ENCODE measurements at regions not wholly inside any gene's neighbourhood (a gene's known extent, or its start where the extent isn't known, plus 50 kb on each side); places are given as distances from the start of the nearest gene placed in this dataset.
"Not testable (repeated sequence)": the region's sequence is repeated elsewhere in the genome, so short reads cannot be mapped to it uniquely, and the experiment has no call there.

DNA sequence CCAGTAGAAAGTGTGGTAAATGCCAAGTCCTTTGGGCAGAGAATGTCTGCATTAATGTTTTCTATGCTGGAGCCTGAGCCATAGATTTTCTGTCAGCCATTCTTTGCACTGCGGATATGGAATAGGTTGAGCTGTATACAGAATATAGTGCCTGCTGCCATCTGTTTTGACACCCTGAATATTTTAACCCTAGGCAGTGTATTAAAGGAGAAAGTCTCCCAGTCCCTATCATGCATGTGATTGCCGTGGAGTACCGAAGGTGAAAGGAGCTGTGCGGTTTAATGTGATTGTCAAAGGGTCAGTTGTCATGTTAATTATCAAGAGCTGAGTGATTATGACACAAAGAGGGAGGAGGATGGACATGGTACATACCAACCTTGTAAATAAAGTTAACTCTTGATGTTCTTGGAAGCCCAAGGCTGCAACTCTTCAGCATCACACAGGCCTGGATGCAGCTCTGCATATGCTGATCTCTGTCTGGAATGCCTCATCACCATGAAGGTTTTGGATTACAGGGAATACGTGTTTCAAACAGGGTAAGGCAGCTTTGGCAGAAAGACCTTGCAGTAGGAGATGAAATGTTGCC is 247.1 kb upstream of the ELAVL2 start:
- no peak overlapping the region for H3K4me3 ChIP-seq
- H3K36me3 ChIP-seq = no peaks in the 10 kb centered on the region
- H3K27me3 ChIP-seq = no peaks in the 10 kb centered on the region
- no peak overlapping the region for H3K27ac ChIP-seq
- TF ChIP-seq POLR2A (IDR thresholded peaks at IDR 0.05) = no peak
- TF ChIP-seq, protein P1, sequence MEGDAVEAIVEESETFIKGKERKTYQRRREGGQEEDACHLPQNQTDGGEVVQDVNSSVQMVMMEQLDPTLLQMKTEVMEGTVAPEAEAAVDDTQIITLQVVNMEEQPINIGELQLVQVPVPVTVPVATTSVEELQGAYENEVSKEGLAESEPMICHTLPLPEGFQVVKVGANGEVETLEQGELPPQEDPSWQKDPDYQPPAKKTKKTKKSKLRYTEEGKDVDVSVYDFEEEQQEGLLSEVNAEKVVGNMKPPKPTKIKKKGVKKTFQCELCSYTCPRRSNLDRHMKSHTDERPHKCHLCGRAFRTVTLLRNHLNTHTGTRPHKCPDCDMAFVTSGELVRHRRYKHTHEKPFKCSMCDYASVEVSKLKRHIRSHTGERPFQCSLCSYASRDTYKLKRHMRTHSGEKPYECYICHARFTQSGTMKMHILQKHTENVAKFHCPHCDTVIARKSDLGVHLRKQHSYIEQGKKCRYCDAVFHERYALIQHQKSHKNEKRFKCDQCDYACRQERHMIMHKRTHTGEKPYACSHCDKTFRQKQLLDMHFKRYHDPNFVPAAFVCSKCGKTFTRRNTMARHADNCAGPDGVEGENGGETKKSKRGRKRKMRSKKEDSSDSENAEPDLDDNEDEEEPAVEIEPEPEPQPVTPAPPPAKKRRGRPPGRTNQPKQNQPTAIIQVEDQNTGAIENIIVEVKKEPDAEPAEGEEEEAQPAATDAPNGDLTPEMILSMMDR (IDR thresholded peaks at IDR 0.05) = no peak
- H3K4me1 ChIP-seq = no peaks in the 10 kb centered on the region
- DNase-seq = no peak
- WGBS, 2 donors = 63 to 70% methylated on average over 5 of the region's 5 CpGs
- no peaks in the 10 kb centered on the region for H3K9me3 ChIP-seq
- intact Hi-C loops (cut with DNase I) = no loop called here

DNA sequence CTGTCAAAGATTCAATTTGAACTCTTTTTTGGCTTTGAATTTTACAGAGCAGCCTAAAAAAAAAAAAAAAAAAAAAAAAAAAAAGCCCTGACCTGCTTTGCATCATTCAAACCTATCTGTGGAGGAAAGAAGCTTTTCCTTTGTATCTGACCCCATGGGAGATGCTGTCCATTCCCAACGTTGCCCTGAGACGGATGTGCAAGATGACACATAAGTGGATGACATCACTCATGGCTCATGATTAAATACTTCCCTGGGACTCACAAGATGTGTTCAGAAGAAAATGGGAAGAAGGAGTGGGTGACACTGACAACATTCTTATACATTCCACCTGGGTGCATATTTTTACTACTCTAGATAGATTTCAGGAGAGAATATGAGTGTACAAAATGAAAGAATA is 245.7 kb upstream of the ELAVL2 start:
- no peaks in the 10 kb centered on the region for H3K4me1 ChIP-seq
- no peak for DNase-seq
- H3K9me3 ChIP-seq = no peaks in the 10 kb centered on the region
- no peak for TF ChIP-seq POLR2A (IDR thresholded peaks at IDR 0.05)
- TF ChIP-seq, protein P1 (IDR thresholded peaks at IDR 0.05) = no peak
- intact Hi-C loops (cut with DNase I) = no loop called here
- no peaks in the 10 kb centered on the region for H3K36me3 ChIP-seq
- WGBS, 2 donors = 17 to 42% methylated on average over 2 of the region's 2 CpGs
- no peaks in the 10 kb centered on the region for H3K27me3 ChIP-seq
- no peak overlapping the region for H3K4me3 ChIP-seq
- H3K27ac ChIP-seq = no peak overlapping the region

DNA sequence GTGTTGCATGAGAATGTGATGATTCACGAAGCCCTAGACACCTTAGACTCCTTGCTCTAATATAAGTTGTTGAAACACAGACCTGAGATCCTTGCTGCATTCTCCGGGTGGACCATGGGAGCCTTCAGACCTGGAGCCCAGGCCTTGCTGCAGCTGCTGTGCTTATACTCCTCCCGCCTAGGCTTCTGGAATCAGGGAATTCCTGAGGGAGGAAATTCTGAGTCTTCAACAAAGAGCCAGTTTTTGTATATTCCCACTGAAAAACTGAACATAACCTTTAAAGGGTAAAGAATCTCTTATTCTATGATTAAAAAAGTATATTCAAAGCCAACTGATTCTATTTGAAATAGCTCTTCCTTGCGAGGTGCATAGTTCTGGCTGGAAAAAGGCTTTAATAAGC is 245.1 kb upstream of the ELAVL2 start:
- DNase-seq = no peak
- Histone ChIP-seq H3K9me3 (no peaks in the 10 kb centered on the region), H3K27me3 (no peaks in the 10 kb centered on the region), H3K36me3 (no peaks in the 10 kb centered on the region), H3K27ac (no peak overlapping the region), H3K4me1 (no peaks in the 10 kb centered on the region), H3K4me3 (no peak overlapping the region)
- 56 to 67% methylated on average over 4 of the region's 4 CpGs for WGBS, 2 donors
- intact Hi-C loops (cut with DNase I) = no loop called here
- TF ChIP-seq, protein P1 (IDR thresholded peaks at IDR 0.05) = no peak
- no peak for TF ChIP-seq POLR2A (IDR thresholded peaks at IDR 0.05)

DNA sequence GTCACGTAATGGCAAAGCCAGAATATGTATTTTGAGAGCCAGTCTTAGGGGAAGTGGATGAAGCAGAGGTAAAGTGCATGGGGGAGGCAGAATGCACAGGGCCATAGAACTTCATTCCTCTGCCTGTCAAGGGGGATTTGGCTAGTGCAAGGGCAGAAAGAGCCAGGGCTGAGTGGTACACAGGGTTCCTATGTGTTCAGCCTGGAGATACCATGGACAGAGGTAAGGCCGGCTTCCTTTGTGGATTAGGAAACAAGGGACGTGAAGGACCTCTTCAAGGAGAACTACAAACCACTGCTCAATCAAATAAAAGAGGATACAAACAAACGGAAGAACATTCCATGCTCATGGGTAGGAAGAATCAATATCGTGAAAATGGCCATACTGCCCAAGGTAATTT is 241.1 kb upstream of the ELAVL2 start:
- 59 to 68% methylated on average over 1 to 5 of the region's 5 CpGs for WGBS, 2 donors
- intact Hi-C loops (cut with DNase I); H3K9me3 ChIP-seq; H3K36me3 ChIP-seq; H3K4me1 ChIP-seq; H3K27ac ChIP-seq; H3K4me3 ChIP-seq; DNase-seq; H3K27me3 ChIP-seq: not testable (repeated sequence)

DNA sequence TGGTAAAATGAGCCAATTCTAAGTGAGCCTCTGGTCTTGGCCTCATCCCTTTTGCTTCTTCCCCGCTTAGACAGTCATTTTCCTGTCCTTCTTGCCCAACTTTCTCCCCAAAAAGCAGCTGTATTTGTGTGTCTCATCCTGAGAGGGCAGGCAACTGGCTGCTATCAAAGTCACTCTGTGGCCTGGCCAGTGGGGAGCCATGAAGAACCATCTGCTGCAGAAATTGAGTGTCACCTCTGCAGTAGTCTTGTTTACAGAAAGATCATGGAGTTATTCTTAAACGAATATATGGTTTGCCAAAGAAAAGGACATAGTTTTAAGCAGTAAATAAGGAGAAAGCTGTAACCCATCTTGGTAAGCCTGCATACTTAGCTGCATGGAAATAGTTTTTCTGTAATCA is 233.6 kb upstream of the ELAVL2 start:
- no peaks in the 10 kb centered on the region for H3K27me3 ChIP-seq
- intact Hi-C loops (cut with DNase I) = no loop called here
- no peak overlapping the region for H3K27ac ChIP-seq
- no peak for TF ChIP-seq POLR2A (IDR thresholded peaks at IDR 0.05)
- TF ChIP-seq, protein P1 (IDR thresholded peaks at IDR 0.05) = no peak
- H3K4me1 ChIP-seq = no peaks in the 10 kb centered on the region
- 33 to 38% methylated on average over 1 to 2 of the region's 2 CpGs for WGBS, 2 donors
- no peak overlapping the region for H3K4me3 ChIP-seq
- H3K36me3 ChIP-seq = no peaks in the 10 kb centered on the region
- H3K9me3 ChIP-seq = no peaks in the 10 kb centered on the region
- DNase-seq = no peak

DNA sequence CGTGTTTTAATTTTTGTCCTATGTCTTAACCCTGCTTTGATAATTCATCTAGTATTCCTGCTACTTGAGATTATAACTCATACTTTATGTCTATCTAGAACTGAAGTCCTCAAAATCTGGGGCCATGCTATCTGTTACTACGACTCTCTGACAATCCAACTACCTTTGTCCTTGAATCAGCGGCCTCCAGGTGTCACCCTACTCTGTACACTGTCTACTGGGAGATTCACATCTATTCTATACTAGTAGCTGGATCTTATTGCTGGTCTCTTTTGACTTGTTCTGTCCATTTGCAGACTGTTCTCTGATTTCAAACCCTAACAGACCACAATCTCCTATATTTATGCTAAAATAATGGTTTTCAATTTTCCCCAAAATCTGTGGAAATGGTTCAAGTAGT is 225.5 kb upstream of the ELAVL2 start:
- H3K9me3 ChIP-seq = no peaks in the 10 kb centered on the region
- 61 to 63% methylated on average over 3 of the region's 3 CpGs for WGBS, 2 donors

DNA sequence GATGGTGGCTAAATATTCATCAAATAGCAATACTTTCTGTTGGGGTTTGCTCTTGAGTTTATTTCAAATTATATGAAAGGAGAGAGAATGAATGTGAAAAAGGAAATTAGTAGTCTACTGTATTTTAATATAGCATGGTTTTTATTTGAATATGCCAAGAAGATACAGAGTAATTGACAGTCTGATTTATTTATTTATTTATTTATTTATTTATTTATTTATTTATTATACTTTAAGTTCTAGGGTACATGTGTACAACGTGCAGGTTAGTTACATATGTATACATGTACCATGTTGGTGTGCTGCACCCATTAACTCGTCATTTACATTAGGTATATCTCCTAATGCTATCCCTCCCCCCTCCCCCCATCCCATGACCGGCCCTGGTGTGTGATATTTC is 224.2 kb upstream of the ELAVL2 start:
- WGBS, 2 donors = 82 to 85% methylated on average over 3 of the region's 3 CpGs

More for the DNA sequence above, 225.5 kb upstream of the ELAVL2 start:
- Histone ChIP-seq H3K4me1 (no peaks in the 10 kb centered on the region), H3K4me3 (no peak overlapping the region), H3K27me3 (no peaks in the 10 kb centered on the region), H3K27ac (no peak overlapping the region), H3K36me3 (no peaks in the 10 kb centered on the region)
- DNase-seq = no peak
- TF ChIP-seq, protein P1 (IDR thresholded peaks at IDR 0.05) = no peak
- no peak for TF ChIP-seq POLR2A (IDR thresholded peaks at IDR 0.05)
- intact Hi-C loops (cut with DNase I) = no loop called here

More for the DNA sequence above, 224.2 kb upstream of the ELAVL2 start:
- DNase-seq; intact Hi-C loops (cut with DNase I); H3K4me3 ChIP-seq; H3K4me1 ChIP-seq; H3K27me3 ChIP-seq; H3K36me3 ChIP-seq; H3K9me3 ChIP-seq; H3K27ac ChIP-seq: not testable (repeated sequence)

All from esophagus squamous epithelium (tissue), 5 donors.